Breast epithelium (tissue), 3 donors: ENCODE measurements at regions not wholly inside any gene's neighbourhood (a gene's known extent, or its start where the extent isn't known, plus 50 kb on each side); places are given as distances from the start of the nearest gene placed in this dataset.

Source experiments
- CTCF ChIP-seq, 3 donors: fragments of 450-650 bp; IDR thresholded peaks; one replicate each; pipeline ENCODE4 v1.5.1; 2016 to 2017; ENCODE audit warnings: antibody characterized with exemption in 3 of 3, mild to moderate bottlenecking in 3 of 3, moderate library complexity in 3 of 3
- POLR2A ChIP-seq: fragments of 450-650 bp; IDR thresholded peaks from one replicate; pipeline ENCODE4 v1.6.1; 2016; ENCODE audit warnings: antibody characterized with exemption, mild to moderate bottlenecking, moderate library complexity
- POLR2AphosphoS5 ChIP-seq, 3 donors: sonication (generic); formaldehyde crosslinking; IDR thresholded peaks; one replicate each; pipeline ENCODE4 v1.6.1; 2017; ENCODE audit warnings: antibody characterized with exemption in 3 of 3

GRCh38 chr14:38044710-38045109, 163.0 kb upstream of the SSTR1 start:
- no peak for TF ChIP-seq POLR2AphosphoS5 (IDR thresholded peaks at IDR 0.05)
- TF ChIP-seq POLR2A, result no peak
- TF ChIP-seq CTCF (IDR thresholded peaks at IDR 0.05), result no peak
